ENCODE measurements at regions not wholly inside any gene's neighbourhood (a gene's known extent, or its start where the extent isn't known, plus 50 kb on each side); places are given as distances from the start of the nearest gene placed in this dataset.
"Not testable (repeated sequence)": the region's sequence is repeated elsewhere in the genome, so short reads cannot be mapped to it uniquely, and the experiment has no call there.

- peak; percentile 19 for DNase-seq (ENCODE audit: low read depth)
These were observed 258.4 kb upstream of the CACNA2D1 start for GRCh38 chr7:82701949-82702348.

DNA sequence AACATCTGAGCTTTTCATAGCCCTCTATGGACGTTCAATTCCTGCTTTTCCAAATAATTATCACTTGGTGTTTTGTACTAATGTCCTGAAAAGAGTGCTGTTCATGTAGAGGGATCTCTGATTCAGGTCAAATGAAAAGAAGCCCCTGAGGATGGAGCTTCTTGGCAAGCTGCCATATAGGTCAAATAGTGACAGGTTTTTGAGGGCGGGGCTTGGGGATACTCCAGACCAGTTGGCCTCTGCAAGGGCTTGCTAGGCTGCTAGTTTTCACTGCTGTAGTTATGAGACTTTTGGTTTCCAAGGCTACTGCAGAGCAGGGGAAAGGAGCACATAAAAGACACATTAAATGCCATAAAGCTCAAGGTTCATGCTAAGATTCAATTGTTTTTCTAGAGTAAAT is 257.2 kb upstream of the CACNA2D1 start:
- DNase-seq (ENCODE audit: low read depth): no peak

DNA sequence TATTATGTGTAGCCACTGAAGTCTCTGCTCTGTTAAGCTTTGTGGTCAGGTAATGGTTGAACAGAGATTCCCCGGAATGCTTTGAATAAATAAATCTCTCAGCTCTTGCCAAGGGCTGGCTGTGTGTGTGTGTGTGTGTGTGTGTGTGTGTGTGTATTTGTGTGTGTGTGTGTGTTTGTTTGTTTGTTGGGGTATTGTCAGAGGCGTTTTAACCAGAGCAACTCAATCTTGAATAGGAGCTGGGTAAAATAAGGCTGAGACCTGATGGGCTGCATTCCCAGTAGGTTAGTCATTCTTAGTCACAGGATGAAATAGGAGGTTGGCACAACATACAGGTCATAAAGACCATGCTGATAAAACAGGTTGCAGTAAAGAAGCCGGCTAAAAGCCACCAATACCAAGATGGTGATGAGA is 256.2 kb upstream of the CACNA2D1 start:
- DNase-seq (ENCODE audit: low read depth): peak; percentile 20

- DNase-seq (ENCODE audit: low read depth): peak; percentile 61
These were observed 254.3 kb upstream of the CACNA2D1 start for GRCh38 chr7:82697897-82698296.

GRCh38 chr7:82696631-82697030 is 253.1 kb upstream of the CACNA2D1 start:
- DNase-seq (ENCODE audit: low read depth): no peak

DNA sequence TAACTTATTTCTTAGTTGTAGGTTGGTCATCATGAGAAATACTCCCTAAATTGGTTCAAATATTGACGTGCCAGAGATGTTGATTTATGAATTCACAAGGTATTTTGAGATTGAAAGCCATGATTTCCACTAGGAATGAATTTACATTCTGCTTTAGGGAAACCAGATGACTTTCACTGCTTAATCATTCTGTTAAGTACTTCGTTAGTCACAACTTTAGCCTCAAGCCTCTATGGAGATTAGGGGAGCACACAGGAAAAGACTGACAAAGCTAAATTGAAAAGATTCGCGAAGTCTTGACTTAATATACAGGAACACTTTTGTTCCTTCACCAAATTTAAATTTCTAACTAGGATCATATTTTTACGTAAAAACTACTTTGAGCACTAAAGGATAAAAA is 250.4 kb upstream of the CACNA2D1 start:
- no peak for DNase-seq (ENCODE audit: low read depth)

GRCh38 chr7:82690929-82691328 is 247.4 kb upstream of the CACNA2D1 start:
- no peak for DNase-seq (ENCODE audit: low read depth)

DNA sequence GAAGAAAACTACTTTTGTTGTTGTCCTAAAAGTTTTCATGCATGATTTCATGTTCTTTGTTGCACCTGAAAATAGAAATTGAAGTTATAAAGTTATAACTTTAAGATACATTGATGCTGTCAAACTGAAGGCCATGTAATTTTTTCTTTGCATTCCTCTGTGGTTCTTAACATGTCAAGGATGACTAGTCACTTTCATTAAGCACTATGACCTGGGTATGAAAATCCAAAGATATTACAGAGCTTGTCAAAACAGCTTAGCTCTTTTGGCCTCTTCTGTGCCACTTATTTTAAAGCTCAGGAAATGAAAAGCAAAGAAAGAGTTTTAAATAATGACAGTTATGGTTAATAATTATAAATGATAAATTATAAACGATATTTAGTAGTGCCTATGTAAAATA is 241.6 kb upstream of the CACNA2D1 start:
- no peak for DNase-seq (ENCODE audit: low read depth)

- DNase-seq (ENCODE audit: low read depth): no peak
These were observed 235.1 kb upstream of the CACNA2D1 start for GRCh38 chr7:82678716-82679115.

- no peak for DNase-seq (ENCODE audit: low read depth)
These were observed 234.7 kb upstream of the CACNA2D1 start for GRCh38 chr7:82678259-82678658.

- DNase-seq (ENCODE audit: low read depth): peak; percentile 31
These were observed 233.9 kb upstream of the CACNA2D1 start for GRCh38 chr7:82677493-82677892.

- DNase-seq (ENCODE audit: low read depth): no peak
These were observed 233.3 kb upstream of the CACNA2D1 start for GRCh38 chr7:82676777-82677463.

DNA sequence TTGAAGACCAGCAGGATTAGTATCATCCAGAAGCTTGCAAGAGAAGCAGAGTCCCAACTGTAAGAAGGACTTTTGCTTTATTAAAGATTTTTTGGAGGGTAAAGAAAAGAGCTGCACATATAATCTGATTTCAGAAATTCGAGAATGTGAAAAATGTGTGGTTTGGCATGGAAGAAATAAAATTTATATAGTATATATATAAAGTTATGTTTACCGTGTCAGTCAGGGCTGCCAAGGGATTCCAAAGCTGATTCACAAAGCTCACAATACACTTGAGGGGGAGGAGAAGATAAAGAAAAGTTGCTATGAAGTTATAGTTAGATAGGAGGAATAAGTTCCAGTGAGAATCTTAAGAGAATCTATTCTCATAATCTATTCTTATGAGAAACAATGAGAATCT is 231.8 kb upstream of the CACNA2D1 start:
- DNase-seq (ENCODE audit: low read depth): no peak

DNA sequence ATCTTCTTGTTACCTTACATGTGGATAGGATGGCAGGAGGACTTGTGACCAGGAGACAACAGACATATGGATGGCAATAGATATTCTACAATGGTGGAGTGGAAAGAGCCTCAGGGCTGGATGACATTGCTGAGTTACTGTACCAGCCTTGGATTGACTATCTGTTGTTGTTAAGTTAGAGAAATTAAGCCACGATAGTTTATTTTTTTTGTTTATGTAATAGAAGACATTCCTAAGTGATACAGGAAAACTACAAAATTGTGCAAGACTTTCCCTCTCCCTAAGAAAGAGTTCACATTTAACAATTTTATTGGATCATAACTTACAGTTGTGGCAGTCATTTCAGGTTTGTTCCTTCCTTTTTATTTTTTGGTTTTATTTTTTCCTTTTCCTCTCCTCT is 230.7 kb upstream of the CACNA2D1 start:
- peak; percentile 16 for DNase-seq (ENCODE audit: low read depth)

DNA sequence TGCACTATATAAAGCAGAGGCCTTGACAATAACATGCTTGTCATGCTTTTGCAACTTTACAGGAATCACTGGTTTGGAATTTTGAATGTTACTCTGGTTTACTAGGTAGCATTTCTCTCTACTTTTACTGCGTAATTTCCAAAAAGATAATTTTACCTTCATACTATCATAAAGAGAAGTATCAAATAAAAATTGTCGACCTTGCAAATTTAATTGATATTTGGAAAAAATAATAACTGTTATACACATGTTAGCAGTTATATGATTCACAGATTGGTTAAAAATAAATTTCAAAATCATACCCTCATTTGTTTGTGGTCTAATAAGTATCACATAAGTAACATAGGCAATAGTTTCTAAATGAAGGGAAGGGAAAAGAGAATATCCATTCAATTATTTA is 228.5 kb upstream of the CACNA2D1 start:
- DNase-seq (ENCODE audit: low read depth): no peak

DNA sequence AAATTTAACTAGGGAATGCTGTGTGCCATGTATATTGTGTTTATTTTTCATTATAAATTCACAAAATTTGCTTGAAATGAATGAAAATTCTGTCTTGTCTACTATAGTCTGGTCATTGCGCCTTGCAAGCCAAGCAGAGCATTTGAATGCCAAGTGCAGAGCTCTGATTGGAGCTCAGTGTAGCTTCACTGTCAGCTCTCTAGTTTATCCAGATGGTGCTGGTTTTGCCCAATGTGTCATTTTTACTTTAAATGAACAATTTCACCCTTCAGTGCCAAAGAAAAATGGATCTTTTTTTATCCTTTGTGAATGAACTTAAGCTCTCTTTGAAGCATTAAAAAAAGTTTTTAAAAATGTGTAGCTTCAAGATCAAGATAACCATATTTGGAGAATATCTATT is 225.6 kb upstream of the CACNA2D1 start:
- no peak for DNase-seq (ENCODE audit: low read depth)

- no peak for DNase-seq (ENCODE audit: low read depth)
These were observed 225.1 kb upstream of the CACNA2D1 start for GRCh38 chr7:82668676-82669075.

- DNase-seq (ENCODE audit: low read depth): no peak
These were observed 222.5 kb upstream of the CACNA2D1 start for GRCh38 chr7:82665966-82666507.

DNA sequence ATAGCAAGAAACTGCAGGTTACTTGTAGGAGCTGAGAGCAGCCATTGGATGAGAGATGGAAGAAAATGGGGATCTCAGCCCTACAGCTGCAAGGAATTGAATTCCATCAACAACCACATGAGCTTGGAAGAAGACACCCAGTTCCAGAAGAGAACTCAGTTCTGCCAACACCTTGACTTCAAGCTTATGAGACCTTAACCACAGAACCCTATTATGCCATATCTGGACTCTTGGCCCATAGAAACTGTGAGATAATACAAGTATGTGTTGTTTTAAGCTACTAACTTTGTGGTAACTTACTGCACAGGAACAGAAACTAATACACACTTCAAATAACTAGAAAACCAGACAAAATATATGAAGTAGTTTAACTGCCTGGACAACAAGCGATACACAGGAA is 212.4 kb upstream of the CACNA2D1 start:
- no peak for DNase-seq (ENCODE audit: low read depth)

DNA sequence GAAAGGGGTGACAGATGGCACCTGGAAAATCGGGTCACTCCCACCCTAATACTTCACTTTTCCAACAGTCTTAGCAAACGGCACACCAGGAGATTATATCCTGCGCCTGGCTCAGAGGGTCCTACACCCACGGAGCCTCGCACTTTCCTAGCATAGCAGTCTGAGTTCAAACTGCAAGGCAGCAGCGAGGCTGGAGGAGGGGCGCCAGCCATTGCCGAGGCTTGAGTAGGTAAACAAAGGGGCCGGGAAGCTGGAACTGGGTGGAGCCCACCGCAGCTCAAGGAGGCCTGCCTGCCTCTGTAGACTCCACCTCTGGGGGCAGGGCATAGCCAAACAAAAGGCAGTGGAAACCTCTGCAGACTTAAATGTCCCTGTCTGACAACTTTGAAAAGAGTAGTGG is 206.5 kb upstream of the CACNA2D1 start:
- DNase-seq (ENCODE audit: low read depth): not testable (repeated sequence)

- no peak for DNase-seq (ENCODE audit: low read depth)
These were observed 190.0 kb upstream of the CACNA2D1 start for GRCh38 chr7:82633592-82633991.

DNA sequence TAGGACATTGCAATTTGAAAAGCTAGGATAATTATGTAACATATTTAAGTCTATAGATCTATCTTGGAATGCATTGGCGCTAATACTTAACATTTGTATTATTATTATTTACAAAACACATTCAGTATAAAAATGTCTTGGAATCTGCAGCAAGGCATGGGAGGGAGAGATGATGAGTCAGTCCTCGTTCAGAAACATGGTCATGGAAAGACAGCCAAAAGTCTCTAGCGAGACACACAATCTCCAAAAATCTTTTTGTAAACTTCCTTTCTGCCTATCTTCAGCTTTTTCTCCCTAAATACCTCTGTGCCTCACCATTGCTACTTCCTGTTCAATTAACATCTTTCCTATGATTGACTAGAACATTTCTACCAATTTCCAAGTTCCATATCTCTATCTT is 188.4 kb upstream of the CACNA2D1 start:
- peak; percentile 12 for DNase-seq (ENCODE audit: low read depth)

DNA sequence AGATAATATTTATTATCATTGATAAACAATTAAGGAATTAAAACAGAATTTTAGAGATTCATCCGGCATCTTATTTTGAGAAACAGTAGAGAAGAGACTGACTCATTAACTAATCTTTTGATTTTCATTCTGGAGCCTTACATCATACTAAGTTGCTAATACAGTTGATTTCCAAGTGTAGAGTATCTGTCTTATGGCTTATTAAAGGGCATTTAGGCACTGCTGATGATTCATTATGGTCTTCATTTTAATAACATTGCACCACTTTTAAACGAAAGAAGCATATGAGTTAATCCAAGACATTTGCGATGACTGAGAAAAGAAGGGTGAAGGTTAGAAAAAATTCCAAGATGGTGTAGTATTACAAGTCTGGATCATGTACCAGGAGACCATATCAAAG is 186.0 kb upstream of the CACNA2D1 start:
- no peak for DNase-seq (ENCODE audit: low read depth)

- no peak for DNase-seq (ENCODE audit: low read depth)
These were observed 181.8 kb upstream of the CACNA2D1 start for GRCh38 chr7:82625377-82625776.
